Endothelial cell (in vitro differentiated cells): ENCODE measurements at regions not wholly inside any gene's neighbourhood (a gene's known extent, or its start where the extent isn't known, plus 50 kb on each side); places are given as distances from the start of the nearest gene placed in this dataset.

Experiments used
- DNase-seq: peaks from one replicate; pipeline ENCODE4 v3.0.0; 2021; ENCODE audit warnings: low spot score
- H3K27ac Mint-ChIP-seq: one replicate; pipeline ENCODE4 v1.8.0; 2021; ENCODE audit warnings: mixed read lengths, inconsistent platforms; ENCODE audit not compliant: unreplicated experiment
- H3K27me3 Mint-ChIP-seq: one replicate; pipeline ENCODE4 v1.8.0; 2021; ENCODE audit warnings: mild to moderate bottlenecking, moderate library complexity, mixed read lengths, inconsistent platforms; ENCODE audit not compliant: unreplicated experiment
- H3K36me3 Mint-ChIP-seq: one replicate; pipeline ENCODE4 v1.8.0; 2021; ENCODE audit warnings: mild to moderate bottlenecking, low read depth, mixed read lengths, inconsistent platforms; ENCODE audit not compliant: unreplicated experiment
- H3K4me1 Mint-ChIP-seq: one replicate; pipeline ENCODE4 v1.8.0; 2021; ENCODE audit warnings: mild to moderate bottlenecking, mixed read lengths, inconsistent platforms; ENCODE audit not compliant: unreplicated experiment
- H3K4me3 Mint-ChIP-seq: one replicate; pipeline ENCODE4 v1.8.0; 2021; ENCODE audit warnings: mild to moderate bottlenecking, mixed read lengths, inconsistent platforms; ENCODE audit not compliant: unreplicated experiment
- H3K9me3 Mint-ChIP-seq: one replicate; pipeline ENCODE4 v1.8.0; 2021; ENCODE audit warnings: mixed read lengths, inconsistent platforms; ENCODE audit not compliant: unreplicated experiment
- CTCF ChIP-seq: fragments of 200-600 bp; sonication (generic); IDR thresholded peaks from one replicate; pipeline ENCODE4 v1.5.0; 2021; ENCODE audit warnings: antibody characterized with exemption; ENCODE audit not compliant: unreplicated experiment

DNA sequence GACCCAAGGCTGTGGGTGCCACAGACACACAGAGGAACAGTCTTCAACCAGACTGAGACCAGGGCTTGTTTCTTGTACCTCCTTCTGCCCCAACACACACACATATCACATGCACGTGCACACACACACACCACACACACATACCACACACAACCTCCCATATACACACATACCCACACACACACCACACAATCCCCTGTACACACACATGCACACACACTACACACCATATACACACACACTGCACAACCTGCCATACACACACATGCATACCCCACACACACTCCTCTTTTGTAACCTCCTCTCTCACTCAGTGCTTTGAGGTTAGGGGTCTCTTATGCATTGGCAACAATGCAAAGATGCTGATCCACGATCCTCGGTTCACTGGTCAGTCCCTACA is 217.0 kb downstream of the AJAP1 start:
- Mint-ChIP-seq H3K4me1 (no peaks in the 10 kb centered on the region), H3K27ac (no peak overlapping the region), H3K9me3 (peaks cover 8% of the 10 kb centered on the region), H3K36me3 (no peaks in the 10 kb centered on the region), H3K27me3 (peaks cover 4% of the 10 kb centered on the region), H3K4me3 (no peak overlapping the region)
- no peak for DNase-seq
- TF ChIP-seq CTCF: no peak

DNA sequence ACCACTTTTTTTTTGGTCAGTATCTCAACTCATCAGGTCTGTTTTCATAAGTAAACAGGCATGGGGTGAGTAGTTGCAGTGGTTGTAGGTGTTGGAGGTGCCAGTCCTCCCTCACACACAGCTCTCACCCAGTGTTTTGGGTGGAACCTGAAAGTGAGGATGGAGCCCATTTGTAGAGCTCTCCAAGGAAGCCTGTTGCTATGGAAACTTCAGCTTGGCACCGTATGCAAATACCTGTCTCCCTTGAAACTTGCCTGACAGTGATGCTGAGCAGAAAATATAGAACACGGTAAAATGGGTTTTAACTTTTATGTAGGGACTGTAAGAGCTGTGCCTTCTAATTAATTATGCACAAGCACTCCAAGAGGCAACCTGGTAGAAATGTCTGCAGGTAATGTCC is 214.1 kb downstream of the AJAP1 start:
- Mint-ChIP-seq H3K27ac (no peak overlapping the region), H3K4me3 (no peak overlapping the region), H3K9me3 (peaks cover 8% of the 10 kb centered on the region), H3K4me1 (no peaks in the 10 kb centered on the region), H3K36me3 (no peaks in the 10 kb centered on the region), H3K27me3 (peaks cover 6% of the 10 kb centered on the region)
- TF ChIP-seq CTCF: no peak
- DNase-seq: no peak

DNA sequence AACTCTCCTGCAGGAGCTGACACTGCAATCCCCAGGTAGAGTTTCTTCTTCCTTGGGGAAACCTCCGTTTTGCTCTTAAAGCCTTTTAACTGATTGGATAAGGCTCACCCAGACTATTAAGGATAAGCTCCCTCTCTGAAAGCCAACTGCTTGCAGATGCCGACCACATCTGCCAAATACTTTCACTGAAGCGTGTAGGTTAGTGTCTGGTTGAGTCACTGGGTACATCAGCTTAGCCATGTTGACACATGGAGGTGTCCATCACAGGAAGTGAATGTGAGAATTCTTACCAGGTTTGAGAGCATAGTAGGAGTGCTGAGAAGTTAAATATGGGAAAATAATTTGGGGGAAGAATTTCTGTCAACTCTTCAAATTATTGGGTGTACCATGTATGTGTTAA is 202.0 kb downstream of the AJAP1 start:
- no peaks in the 10 kb centered on the region for H3K36me3 Mint-ChIP-seq
- DNase-seq: no peak
- H3K4me1 Mint-ChIP-seq: no peaks in the 10 kb centered on the region
- TF ChIP-seq CTCF: no peak
- peaks cover 2% of the 10 kb centered on the region for H3K27me3 Mint-ChIP-seq
- H3K27ac Mint-ChIP-seq: no peak overlapping the region
- no peaks in the 10 kb centered on the region for H3K9me3 Mint-ChIP-seq
- no peak overlapping the region for H3K4me3 Mint-ChIP-seq

DNA sequence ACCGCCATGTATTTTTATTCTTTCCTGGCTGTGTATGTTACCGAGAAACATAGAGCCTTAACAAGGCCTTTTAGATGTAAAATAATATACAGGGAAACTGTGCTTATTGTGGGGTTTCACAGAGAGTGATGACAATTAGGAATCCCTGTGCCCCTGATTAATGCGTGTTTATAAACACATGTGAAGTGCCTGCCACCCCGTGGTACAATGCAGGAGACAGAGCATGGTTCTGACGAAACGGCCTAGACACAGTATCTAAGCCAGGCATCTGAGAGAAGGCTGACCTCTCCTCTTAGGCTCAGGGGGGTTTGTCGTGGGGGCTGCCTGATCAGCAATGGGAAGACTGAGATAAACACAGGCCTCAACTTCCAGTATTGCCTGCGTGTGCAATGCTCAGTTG is 200.0 kb downstream of the AJAP1 start:
- no peak for DNase-seq
- Mint-ChIP-seq H3K4me3 (no peak overlapping the region), H3K27ac (no peak overlapping the region), H3K4me1 (no peaks in the 10 kb centered on the region), H3K9me3 (no peaks in the 10 kb centered on the region), H3K27me3 (peaks cover 1% of the 10 kb centered on the region), H3K36me3 (no peaks in the 10 kb centered on the region)
- TF ChIP-seq CTCF: no peak

DNA sequence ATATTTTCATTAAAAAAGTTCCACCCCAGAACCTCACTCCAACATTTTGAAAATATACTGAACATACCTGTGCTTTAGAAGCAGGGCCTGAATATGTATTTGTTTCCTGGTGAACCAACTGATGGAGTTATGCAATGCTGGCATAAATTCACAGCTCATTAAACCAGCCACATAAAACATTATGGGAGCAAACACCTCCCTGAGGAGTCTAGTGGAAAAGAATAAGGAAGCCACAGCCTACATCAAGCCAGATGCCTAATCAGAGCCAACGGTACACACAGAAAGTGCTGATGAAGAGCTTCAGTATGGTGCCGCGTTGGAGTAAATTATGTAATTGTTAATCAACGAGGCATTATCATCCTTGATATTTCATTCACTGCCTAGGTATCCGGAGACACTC is 199.5 kb downstream of the AJAP1 start:
- peaks cover 4% of the 10 kb centered on the region for H3K9me3 Mint-ChIP-seq
- TF ChIP-seq CTCF: no peak
- H3K4me3 Mint-ChIP-seq: no peak overlapping the region
- no peaks in the 10 kb centered on the region for H3K4me1 Mint-ChIP-seq
- peaks cover 1% of the 10 kb centered on the region for H3K27me3 Mint-ChIP-seq
- DNase-seq: no peak
- H3K36me3 Mint-ChIP-seq: no peaks in the 10 kb centered on the region
- H3K27ac Mint-ChIP-seq: no peak overlapping the region
